GM23338 (cell line): ENCODE measurements at regions not wholly inside any gene's neighbourhood (a gene's known extent, or its start where the extent isn't known, plus 50 kb on each side); places are given as distances from the start of the nearest gene placed in this dataset.

Source experiments
- ATAC-seq: fragments of 200-7000 bp; cut with Tn5 transposase; 3 replicates; pipeline ENCODE4 v1.9.1; 2020
- DNase-seq: peaks from one replicate; pipeline ENCODE4 v3.0.0-alpha.2; 2015; ENCODE audit warnings: low spot score
- H2AFZ ChIP-seq: fragments of 200-600 bp; sonication (generic); 2 replicates; pipeline ENCODE4 v1.8.0; 2016; ENCODE audit warnings: antibody characterized with exemption, mild to moderate bottlenecking, moderate library complexity
- H3F3A ChIP-seq: fragments of 200-600 bp; sonication (generic); replicated peaks from 2 replicates; pipeline ENCODE4 v1.8.0; 2017; ENCODE audit warnings: antibody characterized with exemption, mixed run types, low read depth
- H3K27ac ChIP-seq: fragments of 200-600 bp; sonication (generic); 2 replicates; pipeline ENCODE4 v1.6.1; 2016; ENCODE audit warnings: low read depth
- H3K27me3 ChIP-seq: fragments of 200-600 bp; sonication (generic); 2 replicates; pipeline ENCODE4 v1.8.0; 2016; ENCODE audit warnings: mild to moderate bottlenecking, mixed run types, moderate library complexity; ENCODE audit not compliant: insufficient read depth
- H3K36me3 ChIP-seq: fragments of 200-600 bp; sonication (generic); 2 replicates; pipeline ENCODE4 v1.8.0; 2016; ENCODE audit warnings: mild to moderate bottlenecking; ENCODE audit not compliant: insufficient read depth
- H3K4me1 ChIP-seq: fragments of 200-600 bp; sonication (generic); 2 replicates; pipeline ENCODE4 v1.8.0; 2016; ENCODE audit warnings: mild to moderate bottlenecking, moderate library complexity; ENCODE audit not compliant: insufficient read depth
- H3K4me2 ChIP-seq: fragments of 200-600 bp; sonication (generic); 2 replicates; pipeline ENCODE4 v1.7.1; 2017; ENCODE audit warnings: mixed run types
- H3K4me3 ChIP-seq: fragments of 200-600 bp; sonication (generic); 2 replicates; pipeline ENCODE4 v1.6.1; 2016; ENCODE audit warnings: mixed run types
- H3K79me2 ChIP-seq: fragments of 200-600 bp; sonication (generic); replicated peaks from 2 replicates; pipeline ENCODE4 v1.8.0; 2017; ENCODE audit warnings: mild to moderate bottlenecking; ENCODE audit not compliant: insufficient read depth
- H3K9me2 ChIP-seq: fragments of 200-600 bp; sonication (generic); 2 replicates; pipeline ENCODE4 v1.8.0; 2017; ENCODE audit not compliant: insufficient read depth
- H4K20me1 ChIP-seq: fragments of 200-600 bp; sonication (generic); replicated peaks from 2 replicates; pipeline ENCODE4 v1.8.0; 2017; ENCODE audit warnings: mild to moderate bottlenecking; ENCODE audit not compliant: insufficient read depth
- H3K27ac Mint-ChIP-seq: 2 replicates; pipeline ENCODE4 v1.8.0; 2020; ENCODE audit warnings: inconsistent platforms, mild to moderate bottlenecking, moderate library complexity, mixed read lengths
- H3K27me3 Mint-ChIP-seq: 3 replicates; pipeline ENCODE4 v1.8.0; 2022; ENCODE audit warnings: low read depth, mild to moderate bottlenecking, moderate library complexity, mixed read lengths, inconsistent platforms; ENCODE audit not compliant: insufficient read depth, poor library complexity
- H3K36me3 Mint-ChIP-seq: 3 replicates; pipeline ENCODE4 v1.8.0; 2021; ENCODE audit warnings: low read depth, mild to moderate bottlenecking, inconsistent platforms, moderate library complexity, mixed read lengths
- H3K4me1 Mint-ChIP-seq: 3 replicates; pipeline ENCODE4 v1.8.0; 2020; ENCODE audit warnings: mild to moderate bottlenecking, inconsistent platforms, mixed read lengths
- H3K4me3 Mint-ChIP-seq: 3 replicates; pipeline ENCODE4 v1.8.0; 2021; ENCODE audit warnings: moderate library complexity, mild to moderate bottlenecking, inconsistent platforms, mixed read lengths
- H3K9me3 Mint-ChIP-seq: 3 replicates; pipeline ENCODE4 v1.8.0; 2020; ENCODE audit warnings: moderate library complexity, mild to moderate bottlenecking, inconsistent platforms, mixed read lengths
- CTCF ChIP-seq, 2 experiments: fragments of 200-600 bp in 1 of 2; sonication (generic) in 1 of 2; conservative IDR thresholded peaks; 2 replicates each; pipeline versions ENCODE4 v1.5.1 to v1.6.1; 2016 to 2017; ENCODE audit warnings: antibody characterized with exemption in 2 of 2, low read depth in 2 of 2, mild to moderate bottlenecking in 2 of 2, moderate library complexity in 1 of 2
- ETS1 ChIP-seq: IDR thresholded peaks from 2 replicates; pipeline ENCODE4 v1.6.1; 2016; ENCODE audit warnings: antibody characterized with exemption
- EZH2 ChIP-seq: fragments of 200-600 bp; sonication (generic); IDR thresholded peaks from one replicate; pipeline ENCODE4 v1.8.0; 2017; ENCODE audit warnings: antibody characterized with exemption, mild to moderate bottlenecking, low read depth; ENCODE audit not compliant: unreplicated experiment
- EZH2phosphoT487 ChIP-seq: fragments of 200-600 bp; sonication (generic); IDR thresholded peaks from one replicate; pipeline ENCODE4 v1.8.1; 2018; ENCODE audit warnings: antibody characterized with exemption; ENCODE audit not compliant: unreplicated experiment
- JUNB ChIP-seq: IDR thresholded peaks from one replicate; pipeline ENCODE4 v1.6.1; 2016; ENCODE audit warnings: antibody characterized with exemption; ENCODE audit not compliant: unreplicated experiment
- NANOG ChIP-seq: IDR thresholded peaks from 2 replicates; pipeline ENCODE4 v1.6.1; 2016; ENCODE audit warnings: antibody characterized with exemption, borderline replicate concordance
- POLR2AphosphoS5 ChIP-seq: IDR thresholded peaks from 2 replicates; pipeline ENCODE4 v1.6.1; 2016; ENCODE audit warnings: antibody characterized with exemption, low read depth
- STAT1 ChIP-seq: IDR thresholded peaks from one replicate; pipeline ENCODE4 v1.6.1; 2016; ENCODE audit warnings: antibody characterized with exemption; ENCODE audit not compliant: unreplicated experiment
- ZNF114 ChIP-seq: fragments of 250-450 bp; sonication (Bioruptor Pico); IDR thresholded peaks from 2 replicates; pipeline ENCODE4 v1.5.0; 2020; ENCODE audit warnings: mild to moderate bottlenecking, moderate library complexity
- ZNF331 ChIP-seq: fragments of 250-450 bp; sonication (Bioruptor Pico); IDR thresholded peaks from 2 replicates; pipeline ENCODE4 v1.5.0; 2020; ENCODE audit warnings: low read depth, mild to moderate bottlenecking, moderate library complexity
- TF ChIP-seq, protein P1 (sequence below): IDR thresholded peaks from one replicate; pipeline ENCODE4 v1.6.1; 2018; ENCODE audit warnings: antibody characterized with exemption; ENCODE audit not compliant: unreplicated experiment

- no peak for TF ChIP-seq CTCF (conservative IDR thresholded peaks at IDR 0.05; ENCODE audit: low read depth in 2 of 2)
- TF ChIP-seq NANOG, result no peak
- no peak for TF ChIP-seq EZH2
Observed at GRCh38 chr19:27676334-27676733, 1536.6 kb downstream of the UQCRFS1 start (continued).

DNA sequence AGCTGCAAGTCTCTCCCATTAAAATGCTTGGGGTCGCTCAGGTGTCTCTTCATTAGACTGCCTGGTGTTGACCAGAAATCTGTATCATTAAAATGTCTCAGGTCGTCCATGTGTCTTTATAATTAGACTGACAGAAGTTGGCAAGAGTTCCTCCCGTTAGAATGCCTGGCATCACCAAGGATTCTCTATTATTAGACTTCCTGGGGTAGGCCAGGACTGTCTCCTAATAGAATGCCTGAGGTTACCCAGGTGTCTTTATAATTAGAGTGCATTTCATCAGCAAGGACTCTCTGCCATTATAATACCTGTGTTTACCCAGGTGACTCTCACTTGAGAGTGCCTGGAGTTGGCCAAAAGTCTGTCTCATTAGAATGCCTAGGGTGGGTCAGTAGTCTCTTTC, 1537.2 kb downstream of the UQCRFS1 start:
- Histone ChIP-seq H2AFZ (no peak overlapping the region), H3F3A (no peaks in the 10 kb centered on the region), H3K4me1 (no peaks in the 10 kb centered on the region), H3K4me3 (no peak overlapping the region), H3K4me2 (no peak overlapping the region), H3K79me2 (no peaks in the 10 kb centered on the region), H3K27ac (no peak overlapping the region), H4K20me1 (no peaks in the 10 kb centered on the region), H3K27me3 (no peaks in the 10 kb centered on the region), H3K36me3 (no peaks in the 10 kb centered on the region; the same call in 1 of the 2 replicates), H3K9me2 (no peaks in the 10 kb centered on the region)
- DNase-seq (no peak), ATAC-seq (no peak)
- Mint-ChIP-seq H3K27ac (no peak overlapping the region), H3K9me3 (peaks cover 100% of the 10 kb centered on the region), H3K27me3 (peaks cover 8% of the 10 kb centered on the region), H3K36me3 (peaks cover 67% of the 10 kb centered on the region), H3K4me1 (no peaks in the 10 kb centered on the region), H3K4me3 (no peak overlapping the region)
- TF ChIP-seq ZNF114 (CRISPR knock-in tag) (no peak), ZNF331 (CRISPR knock-in tag) (no peak), CTCF (conservative IDR thresholded peaks at IDR 0.05; ENCODE audit: low read depth in 2 of 2) (no peak), POLR2AphosphoS5 (no peak), EZH2phosphoT487 (no peak), STAT1 (no peak), JUNB (no peak), ETS1 (no peak), NANOG (no peak), EZH2 (no peak)
- TF ChIP-seq, protein P1, sequence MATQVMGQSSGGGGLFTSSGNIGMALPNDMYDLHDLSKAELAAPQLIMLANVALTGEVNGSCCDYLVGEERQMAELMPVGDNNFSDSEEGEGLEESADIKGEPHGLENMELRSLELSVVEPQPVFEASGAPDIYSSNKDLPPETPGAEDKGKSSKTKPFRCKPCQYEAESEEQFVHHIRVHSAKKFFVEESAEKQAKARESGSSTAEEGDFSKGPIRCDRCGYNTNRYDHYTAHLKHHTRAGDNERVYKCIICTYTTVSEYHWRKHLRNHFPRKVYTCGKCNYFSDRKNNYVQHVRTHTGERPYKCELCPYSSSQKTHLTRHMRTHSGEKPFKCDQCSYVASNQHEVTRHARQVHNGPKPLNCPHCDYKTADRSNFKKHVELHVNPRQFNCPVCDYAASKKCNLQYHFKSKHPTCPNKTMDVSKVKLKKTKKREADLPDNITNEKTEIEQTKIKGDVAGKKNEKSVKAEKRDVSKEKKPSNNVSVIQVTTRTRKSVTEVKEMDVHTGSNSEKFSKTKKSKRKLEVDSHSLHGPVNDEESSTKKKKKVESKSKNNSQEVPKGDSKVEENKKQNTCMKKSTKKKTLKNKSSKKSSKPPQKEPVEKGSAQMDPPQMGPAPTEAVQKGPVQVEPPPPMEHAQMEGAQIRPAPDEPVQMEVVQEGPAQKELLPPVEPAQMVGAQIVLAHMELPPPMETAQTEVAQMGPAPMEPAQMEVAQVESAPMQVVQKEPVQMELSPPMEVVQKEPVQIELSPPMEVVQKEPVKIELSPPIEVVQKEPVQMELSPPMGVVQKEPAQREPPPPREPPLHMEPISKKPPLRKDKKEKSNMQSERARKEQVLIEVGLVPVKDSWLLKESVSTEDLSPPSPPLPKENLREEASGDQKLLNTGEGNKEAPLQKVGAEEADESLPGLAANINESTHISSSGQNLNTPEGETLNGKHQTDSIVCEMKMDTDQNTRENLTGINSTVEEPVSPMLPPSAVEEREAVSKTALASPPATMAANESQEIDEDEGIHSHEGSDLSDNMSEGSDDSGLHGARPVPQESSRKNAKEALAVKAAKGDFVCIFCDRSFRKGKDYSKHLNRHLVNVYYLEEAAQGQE, result no peak
